SH-SY5Y (cell line): ENCODE measurements at regions not wholly inside any gene's neighbourhood (a gene's known extent, or its start where the extent isn't known, plus 50 kb on each side); places are given as distances from the start of the nearest gene placed in this dataset.

ENCODE experiments used
- GATA2 ChIP-seq: IDR thresholded peaks from 2 replicates; pipeline ENCODE4 v1.6.1; 2011; ENCODE audit warnings: mild to moderate bottlenecking, low read depth, low read length
- GATA3 ChIP-seq: IDR thresholded peaks from 2 replicates; pipeline ENCODE4 v1.6.1; 2011; ENCODE audit warnings: low read depth, mild to moderate bottlenecking, low read length, moderate library complexity

- TF ChIP-seq GATA2: no peak
- no peak for TF ChIP-seq GATA3
These were observed 636.0 kb upstream of the PTCHD4 start for GRCh38 chr6:48747040-48747439.
